GM12878 (cell line): ENCODE measurements at regions not wholly inside any gene's neighbourhood (a gene's known extent, or its start where the extent isn't known, plus 50 kb on each side); places are given as distances from the start of the nearest gene placed in this dataset.

Experiments used
- ATAC-seq: fragments of 200-7000 bp; cut with Tn5 transposase; 3 replicates; pipeline ENCODE4 v1.9.1; 2020; ENCODE audit warnings: mild to moderate bottlenecking, moderate library complexity
- BruUV-seq: library from RNA; stranded (reverse); fragments of 400-500 nt; replicated peaks from 2 replicates; lab custom pipeline; 2021; lab: Mats Ljungman, UMichigan
- CTCF ChIA-PET: fragments of 300-600 bp; sonication (Branson Sonifier 250); formaldehyde crosslinking; extraction: SDS; loops from one replicate; lab custom pipeline; 2021; ENCODE audit warnings: inconsistent platforms; lab: Yijun Ruan, JAX
- POLR2A ChIA-PET: fragments of 350-600 bp; formaldehyde crosslinking; extraction: SDS; loops from one replicate; lab custom pipeline; 2021; ENCODE audit warnings: inconsistent platforms; lab: Charles Lee
- RAD21 ChIA-PET: fragments of 300-600 bp; sonication (Branson Sonifier 250); formaldehyde crosslinking; loops from one replicate; lab custom pipeline; 2023; ENCODE audit warnings: antibody characterized with exemption; ENCODE audit not compliant: unreplicated experiment; lab: Charles Lee
- SMC1A ChIA-PET: fragments of 300-600 bp; sonication (Branson Sonifier 250); formaldehyde crosslinking; loops from one replicate; lab custom pipeline; 2023; ENCODE audit not compliant: unreplicated experiment, uncharacterized antibody; lab: Charles Lee
- DNase-seq: peaks from one replicate; pipeline ENCODE4 v3.0.0-alpha.2; 2011; ENCODE audit warnings: low read depth, low spot score
- FAIRE-seq: peaks from 3 replicates; lab custom pipeline; 2011; peaks lifted over from hg19 to GRCh38; lab: Jason Lieb, UNC
- H2AFZ ChIP-seq: 2 replicates; pipeline ENCODE4 v1.6.0; 2011; ENCODE audit warnings: low read depth, low read length, control low read depth; ENCODE audit not compliant: control insufficient read depth
- H3K27ac ChIP-seq: 2 replicates; pipeline ENCODE4 v1.5.1; 2011; ENCODE audit warnings: control low read depth; ENCODE audit not compliant: control insufficient read depth, insufficient read depth
- H3K27me3 ChIP-seq, 2 experiments: replicated peaks in 1 of 2; 2 replicates each; pipeline versions ENCODE4 v1.6.0 to v1.6.1; 2011; ENCODE audit warnings: low read length in 1 of 2; ENCODE audit not compliant: control insufficient read depth in 2 of 2, insufficient read depth in 2 of 2
- H3K36me3 ChIP-seq, 2 experiments: 2 replicates each; pipeline ENCODE4 v1.5.1; 2011; ENCODE audit warnings: low read length in 1 of 2; ENCODE audit not compliant: control insufficient read depth in 2 of 2, insufficient read depth in 2 of 2
- H3K4me1 ChIP-seq: 2 replicates; pipeline ENCODE4 v1.6.1; 2011; ENCODE audit warnings: mild to moderate bottlenecking, low read length, moderate library complexity, mixed read lengths; ENCODE audit not compliant: control insufficient read depth, insufficient read depth
- H3K4me2 ChIP-seq: 2 replicates; pipeline ENCODE4 v1.6.0; 2011; ENCODE audit warnings: control low read depth; ENCODE audit not compliant: control insufficient read depth, insufficient read depth
- H3K4me3 ChIP-seq: fragments of 200-600 bp; sonication (generic); 2 replicates; pipeline ENCODE4 v1.5.1; 2016
- H3K79me2 ChIP-seq: 2 replicates; pipeline ENCODE4 v1.6.0; 2011; ENCODE audit warnings: low read length; ENCODE audit not compliant: control insufficient read depth, insufficient read depth
- H3K9ac ChIP-seq: 2 replicates; pipeline ENCODE4 v1.8.0; 2011; ENCODE audit warnings: low read length, control low read depth, mixed read lengths; ENCODE audit not compliant: control insufficient read depth, insufficient read depth
- H3K9me3 ChIP-seq: replicated peaks from 3 replicates; pipeline ENCODE4 v1.5.1; 2011; ENCODE audit warnings: mild to moderate bottlenecking, low read length; ENCODE audit not compliant: control insufficient read depth, insufficient read depth
- H4K20me1 ChIP-seq: 2 replicates; pipeline ENCODE4 v1.6.0; 2011; ENCODE audit not compliant: control insufficient read depth, insufficient read depth
- BCLAF1 ChIP-seq: fragments of 450-650 bp; IDR thresholded peaks from 2 replicates; pipeline ENCODE4 v1.6.1; 2017; ENCODE audit warnings: antibody characterized with exemption, mild to moderate bottlenecking, moderate library complexity
- CEBPZ ChIP-seq: fragments of 150-350 bp; IDR thresholded peaks from 2 replicates; pipeline ENCODE4 v1.6.1; 2016; ENCODE audit warnings: low read depth, low read length
- NRF1 ChIP-seq: conservative IDR thresholded peaks from 2 replicates; pipeline ENCODE4 v1.6.1; 2011; ENCODE audit warnings: mild to moderate bottlenecking, low read depth, low read length, improper control_type of control experiment
- PAX8 ChIP-seq: fragments of 450-650 bp; IDR thresholded peaks from 2 replicates; pipeline ENCODE4 v1.6.1; 2017; ENCODE audit warnings: mild to moderate bottlenecking, moderate library complexity
- PKNOX1 ChIP-seq: fragments of 450-650 bp; IDR thresholded peaks from 2 replicates; pipeline ENCODE4 v1.6.1; 2016; ENCODE audit warnings: mild to moderate bottlenecking
- SREBF1 ChIP-seq: IDR thresholded peaks from 2 replicates; pipeline ENCODE4 v1.6.1; 2012; ENCODE audit warnings: mild to moderate bottlenecking, low read length
- TCF3 ChIP-seq: IDR thresholded peaks from 2 replicates; pipeline ENCODE4 v1.6.1; 2012; ENCODE audit warnings: low read depth, mild to moderate bottlenecking, low read length, borderline replicate concordance; ENCODE audit not compliant: insufficient read depth
- ZNF217 ChIP-seq: fragments of 450-650 bp; IDR thresholded peaks from 2 replicates; pipeline ENCODE4 v1.6.1; 2017; ENCODE audit warnings: antibody characterized with exemption, mild to moderate bottlenecking
- WGBS: methylation state at CpG from one replicate; pipeline ENCODE4 v1.1.6; 2016; ENCODE audit warnings: low lambda C conversion rate; ENCODE audit not compliant: insufficient replicate concordance, insufficient coverage; ENCODE audit errors: missing lambda C conversion rate; 5-methylcytosine and 5-hydroxymethylcytosine counted together
- in situ Hi-C: fragments of 300-500 bp; cut with MboI; formaldehyde crosslinking; loops from 9 replicates; pipeline ENCODE4 v1.14.3; 2018; ENCODE audit warnings: mixed read lengths
- intact Hi-C: fragments of 100-400 bp; cut with micrococcal nuclease; formaldehyde crosslinking; loops from one replicate; pipeline ENCODE4 v1.14.2; 2022; ENCODE audit not compliant: unreplicated experiment

- no peak for TF ChIP-seq CEBPZ
- no peak for TF ChIP-seq TCF3
Measured at GRCh38 chr3:10669490-10670048, 146.5 kb upstream of the SLC6A11 start (continued).

- no peak overlapping the region for H3K4me2 ChIP-seq
- FAIRE-seq = no peak
- WGBS = 28% methylated on average over 5 of the region's 5 CpGs
- no peaks in the 10 kb centered on the region for H3K79me2 ChIP-seq
- H3K27me3 ChIP-seq = no peaks in the 10 kb centered on the region
- BruUV-seq = no TSS peak
- no peaks in the 10 kb centered on the region for H4K20me1 ChIP-seq
- RAD21 ChIA-PET = no interaction called here
- H3K27ac ChIP-seq = no peak overlapping the region
- no peak for DNase-seq
- no peak overlapping the region for H3K9ac ChIP-seq
- ATAC-seq = no peak
- in situ Hi-C loops = no loop called here
- H3K4me3 ChIP-seq = no peak overlapping the region
- no peaks in the 10 kb centered on the region for H3K36me3 ChIP-seq
- no peaks in the 10 kb centered on the region for H3K4me1 ChIP-seq
- intact Hi-C loops = no loop called here
- H3K9me3 ChIP-seq = no peaks in the 10 kb centered on the region
- CTCF ChIA-PET = no interaction called here
- no peak for TF ChIP-seq PKNOX1
- TF ChIP-seq ZNF217 = no peak
- TF ChIP-seq PAX8 = no peak
- TF ChIP-seq SREBF1 = no peak
- TF ChIP-seq NRF1 = no peak
- no peak for TF ChIP-seq BCLAF1
- SMC1A ChIA-PET = interaction anchor here (1.1 kb wide), 1 partner anchor 39 kb away, joined by 3 read pairs; no protein-coding TSS in a partner anchor
- POLR2A ChIA-PET = no interaction called here
- H2AFZ ChIP-seq = no peak overlapping the region
Measured at GRCh38 chr3:10672422-10672821, 143.6 kb upstream of the SLC6A11 start.
